GM18868 (cell line): ENCODE measurements at regions not wholly inside any gene's neighbourhood (a gene's known extent, or its start where the extent isn't known, plus 50 kb on each side); places are given as distances from the start of the nearest gene placed in this dataset.

Experiments
- ATAC-seq: cut with Tn5 transposase; IDR thresholded peaks from one replicate; pipeline ENCODE4 v1.9.1; 2021; ENCODE audit warnings: mild to moderate bottlenecking, moderate library complexity; ENCODE audit not compliant: unreplicated experiment

GRCh38 chr7:108686494-108686893 lies 116.8 kb downstream of the DNAJB9 start:
- ATAC-seq: no peak

GRCh38 chr7:108697254-108697653 lies 127.6 kb downstream of the DNAJB9 start:
- no peak for ATAC-seq

DNA sequence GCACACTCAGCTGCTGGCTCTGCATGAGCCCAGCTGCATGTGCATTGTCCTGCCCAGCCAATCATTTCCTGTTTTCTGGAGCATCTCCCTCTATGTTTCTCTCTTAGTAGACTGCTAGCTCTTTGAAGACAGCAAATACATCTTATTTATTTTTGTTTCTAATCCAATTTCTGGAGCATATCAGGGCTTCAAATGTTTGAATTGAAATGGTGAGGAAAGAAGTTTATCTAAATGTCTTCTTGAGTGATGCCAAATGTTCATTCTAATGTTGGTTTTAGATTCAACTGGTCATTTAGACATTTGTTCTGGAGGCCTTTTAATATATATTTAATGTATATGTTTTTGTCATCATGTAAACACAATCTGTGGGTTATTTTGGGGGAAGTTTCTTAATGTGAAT lies 141.9 kb downstream of the DNAJB9 start:
- ATAC-seq: no peak

GRCh38 chr7:108716783-108717182 lies 147.1 kb downstream of the DNAJB9 start:
- ATAC-seq: no peak

DNA sequence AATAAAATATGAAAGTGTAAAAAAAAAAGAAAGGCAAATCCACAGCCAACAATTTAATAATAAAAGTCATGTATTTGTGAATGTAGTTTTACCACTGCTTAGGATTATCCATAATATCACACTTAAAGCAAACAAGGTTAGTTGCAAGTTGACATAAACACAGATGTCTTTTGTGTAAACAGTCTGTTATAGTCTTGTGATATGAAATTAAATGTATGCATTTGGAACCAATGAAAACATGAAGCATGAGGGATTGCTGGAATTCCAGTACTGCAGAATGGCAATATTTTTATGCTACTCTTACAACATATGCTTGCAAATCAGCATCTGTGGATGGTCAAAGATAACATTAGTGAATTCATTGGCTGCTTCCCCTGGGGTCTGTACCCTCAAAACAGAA lies 148.1 kb downstream of the DNAJB9 start:
- ATAC-seq: no peak

GRCh38 chr7:108719631-108720030 lies 150.0 kb downstream of the DNAJB9 start:
- ATAC-seq: no peak

DNA sequence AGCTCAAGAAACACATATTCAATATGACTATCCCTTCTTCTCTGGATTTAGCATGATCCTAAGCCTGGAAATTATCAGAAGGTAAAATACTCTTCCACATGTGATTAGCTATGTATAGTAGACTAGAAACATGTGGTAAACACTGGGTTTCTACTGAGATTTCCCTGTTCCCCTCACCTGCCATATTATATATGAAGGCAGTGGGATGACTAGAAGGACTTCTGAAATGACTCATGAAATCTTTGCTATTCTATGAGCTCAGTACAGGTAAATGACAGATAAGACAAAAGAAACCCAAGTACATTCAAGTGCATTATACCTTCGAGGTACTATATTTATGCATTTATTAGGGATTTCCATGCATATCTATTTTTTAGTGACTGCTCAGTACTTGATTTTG lies 152.9 kb downstream of the DNAJB9 start:
- ATAC-seq: peak; percentile 56

- ATAC-seq: no peak
Observed at GRCh38 chr7:108723381-108723814, 153.7 kb downstream of the DNAJB9 start.

GRCh38 chr7:108724251-108725100 lies 154.8 kb downstream of the DNAJB9 start:
- no peak for ATAC-seq

DNA sequence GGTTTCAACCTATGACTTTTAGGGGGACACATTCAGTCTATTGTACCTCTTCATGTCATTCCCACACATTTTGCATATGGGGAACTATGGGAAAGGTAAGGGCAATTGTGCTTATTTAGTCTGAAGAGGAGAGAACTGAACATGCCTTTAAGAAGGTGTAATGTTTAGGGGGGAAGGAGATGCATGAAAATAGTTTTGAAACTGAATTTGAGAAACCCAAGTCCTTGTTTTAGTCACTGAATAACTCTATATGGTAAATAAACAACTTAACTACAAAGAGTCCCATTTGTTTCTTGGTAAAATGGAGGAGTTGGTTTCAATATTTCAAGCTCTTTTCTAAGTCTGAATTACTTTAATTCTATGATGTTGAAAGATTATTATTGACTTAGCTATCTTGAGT lies 166.1 kb downstream of the DNAJB9 start:
- no peak for ATAC-seq

DNA sequence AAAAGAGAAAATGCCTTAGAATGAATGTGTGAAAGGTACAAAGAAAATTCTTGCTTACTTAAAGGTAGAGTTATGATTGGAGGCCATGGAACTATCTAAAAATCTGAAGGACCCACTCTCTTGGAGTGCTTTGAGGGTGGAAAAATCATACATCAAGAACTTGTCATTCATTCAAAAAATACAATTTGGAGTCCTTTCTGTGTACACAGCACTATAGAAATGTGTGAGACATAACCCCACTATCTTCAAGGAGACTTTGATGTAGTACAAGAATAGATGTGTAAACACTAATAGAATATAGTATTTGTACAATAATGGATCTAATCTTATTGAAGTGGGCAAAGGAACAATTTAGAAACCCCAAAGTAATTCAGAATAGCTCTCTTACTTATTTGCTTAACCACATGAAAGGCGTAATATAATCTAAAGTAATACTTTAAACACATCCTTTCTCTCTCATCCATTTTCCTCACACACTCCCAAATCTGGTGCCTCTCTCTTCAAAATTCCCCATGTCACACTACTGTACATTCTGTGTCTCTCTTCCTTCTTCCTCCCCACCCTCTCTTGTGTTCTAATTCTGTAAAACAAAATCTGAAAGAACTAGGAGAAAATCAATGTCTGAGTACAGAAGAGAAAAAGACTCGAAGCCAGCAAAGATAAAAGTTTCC lies 166.7 kb downstream of the DNAJB9 start:
- no peak for ATAC-seq

GRCh38 chr7:108770981-108771745 lies 201.5 kb downstream of the DNAJB9 start:
- no peak for ATAC-seq

DNA sequence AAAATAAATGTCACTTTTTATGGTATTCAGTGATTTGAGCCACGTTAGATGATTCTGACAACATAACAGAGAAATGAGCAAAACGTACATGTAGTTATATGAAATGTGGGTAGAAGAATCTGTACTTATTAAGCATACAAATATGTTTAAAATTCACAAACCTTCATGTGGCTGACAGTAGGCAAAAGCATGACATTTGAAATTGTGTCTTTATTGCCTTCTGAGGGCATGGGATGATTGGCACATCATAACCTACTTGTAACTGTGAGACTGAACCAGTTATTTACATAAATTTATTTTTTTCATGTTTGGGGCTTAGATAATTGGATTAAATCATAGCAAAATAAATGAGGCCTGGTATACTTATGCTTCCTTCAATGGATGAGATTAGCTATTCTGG lies 202.2 kb downstream of the DNAJB9 start:
- no peak for ATAC-seq

GRCh38 chr7:108777966-108778365 lies 208.3 kb downstream of the DNAJB9 start:
- ATAC-seq: no peak

- no peak for ATAC-seq
Observed at GRCh38 chr7:108789451-108789850, 219.8 kb downstream of the DNAJB9 start.

- ATAC-seq: peak; percentile 53
Observed at GRCh38 chr7:108794466-108794865, 224.8 kb downstream of the DNAJB9 start.

- ATAC-seq: peak; percentile 73
Observed at GRCh38 chr7:108802650-108803049, 233.0 kb downstream of the DNAJB9 start.

- peak; percentile 64 for ATAC-seq
Observed at GRCh38 chr7:108805808-108806397, 236.2 kb downstream of the DNAJB9 start.

- ATAC-seq: no peak
Observed at GRCh38 chr7:108808549-108809266, 239.0 kb downstream of the DNAJB9 start.

GRCh38 chr7:108809356-108809755 lies 239.7 kb downstream of the DNAJB9 start:
- no peak for ATAC-seq
